Stomach (tissue), 4 donors: ENCODE measurements at regions not wholly inside any gene's neighbourhood (a gene's known extent, or its start where the extent isn't known, plus 50 kb on each side); places are given as distances from the start of the nearest gene placed in this dataset.

Experiments used
- CTCF ChIP-seq, 7 experiments: fragments of 450-650 bp in 4 of 7; fragments of 200-600 bp in 3 of 7; sonication (generic) in 3 of 7; IDR thresholded peaks; one replicate each; pipeline ENCODE4 v1.5.1; 2016 to 2019; ENCODE audit warnings: antibody characterized with exemption in 7 of 7, control low read depth in 2 of 7, mild to moderate bottlenecking in 1 of 7
- EP300 ChIP-seq: sonication (generic); formaldehyde crosslinking; IDR thresholded peaks from one replicate; pipeline ENCODE4 v1.6.1; 2017; ENCODE audit warnings: antibody characterized with exemption
- POLR2A ChIP-seq, 4 donors: fragments of 450-650 bp; IDR thresholded peaks; one replicate each; pipeline ENCODE4 v1.6.1; 2016; ENCODE audit warnings: antibody characterized with exemption in 4 of 4, control low read depth in 2 of 4, mild to moderate bottlenecking in 1 of 4, moderate library complexity in 1 of 4
- POLR2AphosphoS5 ChIP-seq, 3 donors: sonication (generic); formaldehyde crosslinking; IDR thresholded peaks; one replicate each; pipeline ENCODE4 v1.6.1; 2016; ENCODE audit warnings: antibody characterized with exemption in 3 of 3

GRCh38 chr3:3699816-3700633 is 99.2 kb upstream of the LRRN1 start:
- TF ChIP-seq POLR2AphosphoS5 (IDR thresholded peaks at IDR 0.05) (no peak), EP300 (no peak), CTCF (IDR thresholded peaks at IDR 0.05) (no peak), POLR2A (IDR thresholded peaks at IDR 0.05) (no peak)
